Colonic mucosa (tissue), 4 donors: ENCODE measurements at regions not wholly inside any gene's neighbourhood (a gene's known extent, or its start where the extent isn't known, plus 50 kb on each side); places are given as distances from the start of the nearest gene placed in this dataset.

Experiments
- DNase-seq: peaks from one replicate; pipeline ENCODE4 v3.0.0-alpha.2; 2020
- H3K27ac ChIP-seq: fragments of 200-600 bp; one replicate; pipeline ENCODE4 v1.8.0; 2021
- H3K27me3 ChIP-seq: fragments of 200-600 bp; one replicate; pipeline ENCODE4 v1.8.0; 2021
- H3K36me3 ChIP-seq: fragments of 200-600 bp; one replicate; pipeline ENCODE4 v1.8.0; 2021
- H3K4me1 ChIP-seq: fragments of 200-600 bp; one replicate; pipeline ENCODE4 v1.8.0; 2021; ENCODE audit warnings: mild to moderate bottlenecking
- H3K4me3 ChIP-seq: fragments of 200-600 bp; one replicate; pipeline ENCODE4 v1.8.0; 2021
- H3K9ac ChIP-seq, 2 donors: one replicate each; pipeline ENCODE4 v1.7.0; 2013; ENCODE audit warnings: control low read depth in 2 of 2, low read depth in 2 of 2, low read length in 2 of 2
- H3K9me3 ChIP-seq: fragments of 200-600 bp; one replicate; pipeline ENCODE4 v1.8.0; 2021
- intact Hi-C: fragments of 100-400 bp; cut with DNase I; formaldehyde crosslinking; loops from one replicate; pipeline ENCODE4 v1.14.1; 2022
- TF ChIP-seq, protein P1 (sequence below): fragments of 200-600 bp; IDR thresholded peaks from one replicate; pipeline ENCODE4 v1.8.0; 2022; ENCODE audit warnings: antibody characterized with exemption, mild to moderate bottlenecking
- donor health status: healthy.
- donor health status: DM: no; HTN: no; CAD: no.
- donor health status: DM: no; HTN: no; CAD: no.

DNA sequence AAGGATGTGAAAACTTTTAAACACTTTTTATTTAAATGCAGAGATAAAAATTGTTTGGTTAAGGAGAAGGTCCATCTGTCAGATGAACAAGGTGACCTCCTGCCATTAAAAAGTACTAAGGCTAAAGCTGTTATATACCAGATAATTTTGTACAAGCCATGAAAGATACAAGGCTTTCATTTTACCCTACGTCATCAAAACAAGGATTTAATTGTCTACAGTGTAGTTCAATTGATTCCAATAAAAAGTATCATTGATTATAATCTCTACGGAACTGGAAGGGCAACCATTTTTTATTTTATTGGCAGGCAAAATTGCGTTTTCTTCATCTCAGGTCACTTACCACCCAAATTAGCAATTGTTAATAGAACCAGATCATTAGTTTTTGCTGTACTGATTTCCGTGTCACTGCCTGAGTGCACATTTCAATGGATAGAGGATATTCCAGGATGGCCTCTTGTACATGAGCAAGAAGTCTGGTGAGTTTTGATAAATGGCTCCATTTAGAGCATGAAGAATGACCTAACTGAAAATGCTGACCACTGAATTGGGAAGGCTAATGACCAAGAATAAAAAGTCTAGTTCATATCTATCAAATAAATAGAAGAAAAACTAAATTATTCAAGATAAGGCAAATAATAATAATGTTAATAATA, 564.9 kb downstream of the JRKL start:
- TF ChIP-seq, protein P1, sequence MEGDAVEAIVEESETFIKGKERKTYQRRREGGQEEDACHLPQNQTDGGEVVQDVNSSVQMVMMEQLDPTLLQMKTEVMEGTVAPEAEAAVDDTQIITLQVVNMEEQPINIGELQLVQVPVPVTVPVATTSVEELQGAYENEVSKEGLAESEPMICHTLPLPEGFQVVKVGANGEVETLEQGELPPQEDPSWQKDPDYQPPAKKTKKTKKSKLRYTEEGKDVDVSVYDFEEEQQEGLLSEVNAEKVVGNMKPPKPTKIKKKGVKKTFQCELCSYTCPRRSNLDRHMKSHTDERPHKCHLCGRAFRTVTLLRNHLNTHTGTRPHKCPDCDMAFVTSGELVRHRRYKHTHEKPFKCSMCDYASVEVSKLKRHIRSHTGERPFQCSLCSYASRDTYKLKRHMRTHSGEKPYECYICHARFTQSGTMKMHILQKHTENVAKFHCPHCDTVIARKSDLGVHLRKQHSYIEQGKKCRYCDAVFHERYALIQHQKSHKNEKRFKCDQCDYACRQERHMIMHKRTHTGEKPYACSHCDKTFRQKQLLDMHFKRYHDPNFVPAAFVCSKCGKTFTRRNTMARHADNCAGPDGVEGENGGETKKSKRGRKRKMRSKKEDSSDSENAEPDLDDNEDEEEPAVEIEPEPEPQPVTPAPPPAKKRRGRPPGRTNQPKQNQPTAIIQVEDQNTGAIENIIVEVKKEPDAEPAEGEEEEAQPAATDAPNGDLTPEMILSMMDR = no peak
- H3K4me1 ChIP-seq = no peaks in the 10 kb centered on the region
- no peak overlapping the region for H3K4me3 ChIP-seq
- H3K27me3 ChIP-seq = no peaks in the 10 kb centered on the region
- H3K9me3 ChIP-seq = no peaks in the 10 kb centered on the region
- intact Hi-C loops = no loop called here
- DNase-seq = no peak
- no peaks in the 10 kb centered on the region for H3K36me3 ChIP-seq
- no peak overlapping the region for H3K9ac ChIP-seq
- no peak overlapping the region for H3K27ac ChIP-seq

DNA sequence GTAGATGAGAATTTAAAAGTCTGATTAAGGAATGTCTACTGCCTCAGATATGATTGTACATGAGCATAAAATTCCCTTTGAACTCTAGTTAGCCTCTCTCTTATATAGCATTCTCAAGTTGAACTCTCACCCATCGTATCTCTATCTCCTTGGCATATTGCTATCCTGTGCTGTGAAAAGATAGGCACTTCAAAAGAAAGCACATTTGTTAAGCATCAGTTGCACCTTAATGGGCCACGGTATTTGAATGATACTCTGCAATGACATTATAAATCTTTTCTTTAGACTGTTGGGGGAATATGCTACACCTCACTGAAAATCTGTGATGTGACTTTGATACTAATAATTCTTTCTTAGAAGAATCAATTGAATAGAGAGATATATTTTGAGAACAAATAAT, 570.7 kb downstream of the JRKL start:
- Histone ChIP-seq H3K27me3 (no peaks in the 10 kb centered on the region), H3K4me1 (no peaks in the 10 kb centered on the region), H3K36me3 (no peaks in the 10 kb centered on the region), H3K27ac (no peak overlapping the region), H3K9ac (no peak overlapping the region), H3K4me3 (no peak overlapping the region), H3K9me3 (no peaks in the 10 kb centered on the region)
- intact Hi-C loops = no loop called here
- no peak for DNase-seq
- TF ChIP-seq, protein P1 = no peak

DNA sequence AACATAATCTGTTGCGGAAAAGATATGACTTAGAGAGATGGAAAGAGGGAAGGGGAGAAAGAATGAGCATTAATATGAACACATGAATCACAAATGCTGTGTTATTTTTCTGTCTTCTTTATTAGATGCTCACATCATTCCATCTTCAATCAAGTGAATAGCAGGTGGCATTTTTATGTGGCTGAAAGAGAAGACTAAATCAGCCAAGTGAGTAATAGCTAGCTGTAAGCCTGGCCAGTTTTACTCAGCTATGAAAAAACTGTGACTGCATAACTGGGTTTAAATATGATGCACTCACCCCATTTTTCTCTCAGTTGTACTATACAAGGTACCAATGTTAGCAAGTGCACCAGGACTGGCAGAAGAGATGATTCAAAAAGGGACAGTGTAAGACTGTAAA, 571.1 kb downstream of the JRKL start:
- Histone ChIP-seq H3K4me1 (no peaks in the 10 kb centered on the region), H3K9ac (no peak overlapping the region), H3K4me3 (no peak overlapping the region), H3K27me3 (no peaks in the 10 kb centered on the region), H3K9me3 (no peaks in the 10 kb centered on the region), H3K36me3 (no peaks in the 10 kb centered on the region), H3K27ac (no peak overlapping the region)
- DNase-seq = no peak
- intact Hi-C loops = no loop called here
- TF ChIP-seq, protein P1 = no peak

DNA sequence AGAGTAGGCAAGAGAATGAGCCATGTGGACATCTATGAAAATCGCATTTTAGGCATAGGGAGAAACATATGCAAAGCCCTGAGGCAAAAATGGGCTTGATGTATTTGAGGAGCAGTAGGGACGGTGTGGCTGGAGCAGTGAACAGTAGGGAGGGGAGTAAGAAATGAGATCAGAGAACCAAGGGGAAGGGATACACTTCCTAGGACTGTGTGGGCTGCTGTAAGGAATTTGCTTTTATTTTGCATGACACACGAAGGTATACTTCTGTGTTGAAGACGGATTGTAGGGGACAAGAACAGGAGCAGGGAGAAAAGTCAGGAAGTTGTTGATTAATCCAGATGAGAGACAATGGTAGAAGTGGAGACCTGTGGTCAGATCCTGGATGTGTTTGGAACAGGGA, 572.1 kb downstream of the JRKL start:
- H3K4me3 ChIP-seq = no peak overlapping the region
- H3K9ac ChIP-seq = no peak overlapping the region
- no peaks in the 10 kb centered on the region for H3K36me3 ChIP-seq
- TF ChIP-seq, protein P1 = no peak
- no peaks in the 10 kb centered on the region for H3K27me3 ChIP-seq
- no peak overlapping the region for H3K27ac ChIP-seq
- no peak for DNase-seq
- intact Hi-C loops = no loop called here
- no peaks in the 10 kb centered on the region for H3K9me3 ChIP-seq
- no peaks in the 10 kb centered on the region for H3K4me1 ChIP-seq

DNA sequence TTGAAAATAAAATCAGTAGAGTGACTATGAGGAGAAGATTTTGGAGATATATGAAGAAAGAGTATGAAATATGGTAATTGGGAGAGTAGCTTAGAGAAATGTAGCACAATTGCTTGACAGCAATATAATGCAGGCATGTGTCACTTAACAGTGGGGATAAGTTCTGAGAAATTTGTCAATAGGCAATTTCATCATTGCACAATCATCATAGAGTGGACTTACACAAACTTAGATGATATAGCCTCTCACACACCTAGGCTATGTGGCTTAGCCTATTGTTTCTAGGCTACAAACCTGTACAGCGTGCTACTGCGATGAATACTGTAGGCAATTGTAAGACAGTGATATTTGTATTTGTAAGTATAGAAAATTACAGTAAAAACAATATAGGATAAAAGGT, 573.6 kb downstream of the JRKL start:
- DNase-seq = no peak
- intact Hi-C loops = no loop called here
- Histone ChIP-seq H3K9me3 (no peaks in the 10 kb centered on the region), H3K27me3 (no peaks in the 10 kb centered on the region), H3K36me3 (no peaks in the 10 kb centered on the region), H3K9ac (no peak overlapping the region), H3K27ac (no peak overlapping the region), H3K4me1 (no peaks in the 10 kb centered on the region), H3K4me3 (no peak overlapping the region)
- TF ChIP-seq, protein P1 = no peak
